Panc1 (cell line): ENCODE measurements at regions not wholly inside any gene's neighbourhood (a gene's known extent, or its start where the extent isn't known, plus 50 kb on each side); places are given as distances from the start of the nearest gene placed in this dataset.

Experiments used
- ATAC-seq: fragments of 200-7000 bp; cut with Tn5 transposase; 2 replicates; pipeline ENCODE4 v1.9.1; 2020; ENCODE audit warnings: mild to moderate bottlenecking, moderate library complexity
- BruUV-seq: library from RNA; stranded (reverse); fragments of 400-500 nt; replicated peaks from 2 replicates; lab custom pipeline; 2021; lab: Mats Ljungman, UMichigan
- CTCF ChIA-PET: fragments of 300-600 bp; sonication (Branson Sonifier 250); formaldehyde crosslinking; loops from one replicate; lab custom pipeline; 2022; ENCODE audit warnings: antibody characterized with exemption; lab: Charles Lee
- POLR2A ChIA-PET: fragments of 300-600 bp; sonication (Branson Sonifier 250); formaldehyde crosslinking; loops from one replicate; lab custom pipeline; 2022; ENCODE audit warnings: antibody characterized with exemption; lab: Charles Lee
- DNase-seq: peaks from one replicate; pipeline ENCODE4 v3.0.0-alpha.2; 2010; ENCODE audit warnings: low read depth, low spot score
- H3K27ac ChIP-seq: 2 replicates; pipeline ENCODE4 v1.5.1; 2011; ENCODE audit warnings: mild to moderate bottlenecking, low read length, inconsistent platforms
- H3K27me3 ChIP-seq: fragments of 200-500 bp; sonication (Bioruptor generic); 2 replicates; pipeline ENCODE4 v1.6.0; 2014; ENCODE audit warnings: low read length, inconsistent platforms; ENCODE audit not compliant: control insufficient read depth, insufficient read depth
- H3K36me3 ChIP-seq: fragments of 200-500 bp; sonication (Bioruptor generic); 2 replicates; pipeline ENCODE4 v1.5.1; 2014; ENCODE audit warnings: inconsistent platforms, mild to moderate bottlenecking, low read length, moderate library complexity; ENCODE audit not compliant: control insufficient read depth, insufficient read depth
- H3K4me1 ChIP-seq: 2 replicates; pipeline ENCODE4 v1.5.1; 2011; ENCODE audit warnings: inconsistent platforms, mild to moderate bottlenecking, low read length, moderate library complexity; ENCODE audit not compliant: control insufficient read depth, insufficient read depth
- H3K4me3 ChIP-seq, 2 experiments: 2 replicates each; pipeline ENCODE4 v1.5.1; 2011 to 2012; ENCODE audit warnings: low read depth in 2 of 2, low read length in 2 of 2, mild to moderate bottlenecking in 2 of 2, inconsistent platforms in 1 of 2, moderate library complexity in 1 of 2
- H3K9me3 ChIP-seq: fragments of 200-500 bp; sonication (Bioruptor generic); 2 replicates; pipeline ENCODE4 v1.5.1; 2014; ENCODE audit warnings: low read depth, mild to moderate bottlenecking, inconsistent platforms, low read length, moderate library complexity; ENCODE audit not compliant: control insufficient read depth, insufficient read depth
- POLR2AphosphoS5 ChIP-seq: IDR thresholded peaks from 2 replicates; pipeline ENCODE4 v1.6.1; 2012; ENCODE audit warnings: mild to moderate bottlenecking, low read depth, low read length, moderate library complexity
- SIN3A ChIP-seq: IDR thresholded peaks from 2 replicates; pipeline ENCODE4 v1.6.1; 2012; ENCODE audit warnings: low read depth, mild to moderate bottlenecking, low read length, moderate library complexity, borderline replicate concordance; ENCODE audit not compliant: insufficient read depth
- TCF7L2 ChIP-seq: IDR thresholded peaks from 2 replicates; pipeline ENCODE4 v1.6.1; 2011; ENCODE audit warnings: mild to moderate bottlenecking, low read depth, low read length, inconsistent platforms
- in situ Hi-C: cut with HindIII; loops from 2 replicates; pipeline ENCODE4 v1.10.0; 2016; ENCODE audit warnings: low sequenced_read_pairs, low pct_unique_long_range_greater_than_20kb
- intact Hi-C: fragments of 100-400 bp; cut with micrococcal nuclease; formaldehyde crosslinking; loops from one replicate; pipeline ENCODE4 v1.10.0; 2022; ENCODE audit not compliant: unreplicated experiment
- TF ChIP-seq, protein P1 (sequence below), 2 experiments: IDR thresholded peaks; 2 replicates each; pipeline ENCODE4 v1.6.1; 2011 to 2012; ENCODE audit warnings: low read depth in 2 of 2, control low read depth in 1 of 2, low read length in 1 of 2, mild to moderate bottlenecking in 1 of 2, moderate library complexity in 1 of 2; ENCODE audit not compliant: insufficient read depth in 1 of 2
- TF ChIP-seq, protein P2 (sequence below): fragments of 450-650 bp; IDR thresholded peaks from 2 replicates; pipeline ENCODE4 v1.5.1; 2017; ENCODE audit warnings: mild to moderate bottlenecking

DNA sequence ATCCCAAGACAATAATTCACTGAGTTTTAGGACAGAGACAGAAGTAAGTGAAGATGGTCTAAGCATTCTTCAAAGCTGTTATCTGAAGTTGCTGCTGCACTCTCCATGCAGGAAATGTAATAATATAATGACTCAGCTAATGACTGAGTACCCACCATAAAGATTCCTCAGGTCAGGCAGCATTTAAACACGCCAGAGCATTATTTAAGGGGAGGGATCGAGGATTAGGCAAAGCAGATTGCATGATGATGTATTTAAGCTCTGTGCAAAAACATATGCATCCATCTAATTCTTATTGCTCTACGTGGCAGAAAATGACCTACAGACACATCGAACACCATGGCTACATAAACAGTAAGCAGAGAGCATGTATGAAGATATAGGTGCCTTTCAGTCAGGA lies 216.4 kb downstream of the UNC5CL start:
- Histone ChIP-seq H3K27me3 (peaks cover 2% of the 10 kb centered on the region; the same call in 1 of the 2 replicates), H3K27ac (no peak overlapping the region), H3K4me1 (0 out of 2 replicates have a peak, but pooled peaks cover 3% of the 10 kb centered on the region), H3K36me3 (no peaks in the 10 kb centered on the region), H3K9me3 (no peaks in the 10 kb centered on the region), H3K4me3 (no peak overlapping the region)
- in situ Hi-C loops: no loop called here
- ChIA-PET POLR2A (no interaction called here), CTCF (interaction anchor here (0.6 kb wide), 1 partner anchor 268 kb away, joined by 3 read pairs; no protein-coding TSS in a partner anchor)
- no peak for ATAC-seq
- TF ChIP-seq POLR2AphosphoS5: no peak
- TF ChIP-seq, protein P1, sequence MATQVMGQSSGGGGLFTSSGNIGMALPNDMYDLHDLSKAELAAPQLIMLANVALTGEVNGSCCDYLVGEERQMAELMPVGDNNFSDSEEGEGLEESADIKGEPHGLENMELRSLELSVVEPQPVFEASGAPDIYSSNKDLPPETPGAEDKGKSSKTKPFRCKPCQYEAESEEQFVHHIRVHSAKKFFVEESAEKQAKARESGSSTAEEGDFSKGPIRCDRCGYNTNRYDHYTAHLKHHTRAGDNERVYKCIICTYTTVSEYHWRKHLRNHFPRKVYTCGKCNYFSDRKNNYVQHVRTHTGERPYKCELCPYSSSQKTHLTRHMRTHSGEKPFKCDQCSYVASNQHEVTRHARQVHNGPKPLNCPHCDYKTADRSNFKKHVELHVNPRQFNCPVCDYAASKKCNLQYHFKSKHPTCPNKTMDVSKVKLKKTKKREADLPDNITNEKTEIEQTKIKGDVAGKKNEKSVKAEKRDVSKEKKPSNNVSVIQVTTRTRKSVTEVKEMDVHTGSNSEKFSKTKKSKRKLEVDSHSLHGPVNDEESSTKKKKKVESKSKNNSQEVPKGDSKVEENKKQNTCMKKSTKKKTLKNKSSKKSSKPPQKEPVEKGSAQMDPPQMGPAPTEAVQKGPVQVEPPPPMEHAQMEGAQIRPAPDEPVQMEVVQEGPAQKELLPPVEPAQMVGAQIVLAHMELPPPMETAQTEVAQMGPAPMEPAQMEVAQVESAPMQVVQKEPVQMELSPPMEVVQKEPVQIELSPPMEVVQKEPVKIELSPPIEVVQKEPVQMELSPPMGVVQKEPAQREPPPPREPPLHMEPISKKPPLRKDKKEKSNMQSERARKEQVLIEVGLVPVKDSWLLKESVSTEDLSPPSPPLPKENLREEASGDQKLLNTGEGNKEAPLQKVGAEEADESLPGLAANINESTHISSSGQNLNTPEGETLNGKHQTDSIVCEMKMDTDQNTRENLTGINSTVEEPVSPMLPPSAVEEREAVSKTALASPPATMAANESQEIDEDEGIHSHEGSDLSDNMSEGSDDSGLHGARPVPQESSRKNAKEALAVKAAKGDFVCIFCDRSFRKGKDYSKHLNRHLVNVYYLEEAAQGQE (IDR thresholded peaks at IDR 0.05; ENCODE audit: insufficient read depth in 1 of 2, low read depth in 2 of 2, low read length in 1 of 2): no peak
- TF ChIP-seq, protein P2, sequence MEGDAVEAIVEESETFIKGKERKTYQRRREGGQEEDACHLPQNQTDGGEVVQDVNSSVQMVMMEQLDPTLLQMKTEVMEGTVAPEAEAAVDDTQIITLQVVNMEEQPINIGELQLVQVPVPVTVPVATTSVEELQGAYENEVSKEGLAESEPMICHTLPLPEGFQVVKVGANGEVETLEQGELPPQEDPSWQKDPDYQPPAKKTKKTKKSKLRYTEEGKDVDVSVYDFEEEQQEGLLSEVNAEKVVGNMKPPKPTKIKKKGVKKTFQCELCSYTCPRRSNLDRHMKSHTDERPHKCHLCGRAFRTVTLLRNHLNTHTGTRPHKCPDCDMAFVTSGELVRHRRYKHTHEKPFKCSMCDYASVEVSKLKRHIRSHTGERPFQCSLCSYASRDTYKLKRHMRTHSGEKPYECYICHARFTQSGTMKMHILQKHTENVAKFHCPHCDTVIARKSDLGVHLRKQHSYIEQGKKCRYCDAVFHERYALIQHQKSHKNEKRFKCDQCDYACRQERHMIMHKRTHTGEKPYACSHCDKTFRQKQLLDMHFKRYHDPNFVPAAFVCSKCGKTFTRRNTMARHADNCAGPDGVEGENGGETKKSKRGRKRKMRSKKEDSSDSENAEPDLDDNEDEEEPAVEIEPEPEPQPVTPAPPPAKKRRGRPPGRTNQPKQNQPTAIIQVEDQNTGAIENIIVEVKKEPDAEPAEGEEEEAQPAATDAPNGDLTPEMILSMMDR: no peak
- no peak for TF ChIP-seq SIN3A
- no peak for TF ChIP-seq TCF7L2
- intact Hi-C loops: no loop called here
- no TSS peak for BruUV-seq
- DNase-seq: no peak

DNA sequence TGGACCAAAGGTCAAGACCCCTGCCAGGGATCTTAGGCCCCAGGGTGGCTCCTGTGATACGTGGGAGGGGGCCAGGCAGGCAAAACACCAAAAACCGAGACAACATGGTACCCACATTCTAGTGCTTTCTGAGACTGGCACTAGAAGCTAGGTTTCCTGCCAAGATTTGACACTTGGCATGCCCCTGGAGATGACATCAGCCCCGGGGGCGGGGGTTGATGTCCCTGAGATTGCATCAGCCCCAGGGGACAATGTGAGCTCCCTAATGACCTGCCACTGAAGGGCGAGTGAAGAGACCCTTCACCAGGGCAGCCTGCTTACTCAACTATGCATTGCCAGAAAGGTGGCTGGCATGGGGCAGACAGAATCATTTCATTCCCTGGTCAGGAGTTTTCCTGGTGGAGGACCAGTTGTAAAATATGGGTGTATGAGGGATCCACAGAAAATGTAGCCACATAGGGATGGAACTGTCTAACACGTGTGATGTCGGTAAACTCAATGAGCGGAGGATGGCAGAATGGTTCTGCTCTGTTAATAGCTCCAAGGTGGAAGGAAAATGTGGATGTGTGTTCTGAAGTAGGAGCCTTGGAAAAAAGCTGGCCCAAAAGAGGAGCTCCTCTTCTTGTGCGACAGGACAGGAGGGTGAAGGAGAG lies 219.7 kb downstream of the UNC5CL start:
- no peaks in the 10 kb centered on the region for H3K36me3 ChIP-seq
- 0 out of 2 replicates have a peak, but pooled peaks cover 3% of the 10 kb centered on the region for H3K4me1 ChIP-seq
- TF ChIP-seq, protein P1 (IDR thresholded peaks at IDR 0.05; ENCODE audit: insufficient read depth in 1 of 2, low read depth in 2 of 2, low read length in 1 of 2): no peak
- TF ChIP-seq POLR2AphosphoS5 (no peak), SIN3A (no peak), TCF7L2 (no peak)
- TF ChIP-seq, protein P2: no peak
- in situ Hi-C loops: no loop called here
- H3K27me3 ChIP-seq: no peaks in the 10 kb centered on the region
- CTCF ChIA-PET: no interaction called here
- DNase-seq: no peak
- POLR2A ChIA-PET: no interaction called here
- no peaks in the 10 kb centered on the region for H3K9me3 ChIP-seq
- intact Hi-C loops: no loop called here
- ATAC-seq: no peak
- H3K27ac ChIP-seq: no peak overlapping the region
- no TSS peak for BruUV-seq
- H3K4me3 ChIP-seq: no peak overlapping the region
